ENCODE measurements at regions not wholly inside any gene's neighbourhood (a gene's known extent, or its start where the extent isn't known, plus 50 kb on each side); places are given as distances from the start of the nearest gene placed in this dataset.

- Histone ChIP-seq H3K79me2 (no peaks in the 10 kb centered on the region), H3K27me3 (no peaks in the 10 kb centered on the region), H3K36me3 (replicated peaks; ENCODE audit: insufficient read depth, low read depth) (no peaks in the 10 kb centered on the region), H3K4me3 (no peak overlapping the region), H3K4me1 (ENCODE audit: insufficient read depth) (no peaks in the 10 kb centered on the region), H3K9me3 (ENCODE audit: low read depth) (no peaks in the 10 kb centered on the region), H4K20me1 (ENCODE audit: insufficient read depth, poor library complexity, severe bottlenecking) (no peaks in the 10 kb centered on the region), H3K9me2 (replicated peaks; ENCODE audit: insufficient read depth) (no peaks in the 10 kb centered on the region), H2AFZ (no peak overlapping the region), H3K27ac (no peak overlapping the region), H3K4me2 (no peak overlapping the region)
- DNase-seq (ENCODE audit: low spot score) = no peak
- WGBS (ENCODE audit: low lambda C conversion rate, missing lambda C conversion rate) = 80% methylated on average over 10 of the region's 10 CpGs
- TF ChIP-seq EZH2phosphoT487 (IDR thresholded peaks at IDR 0.05; ENCODE audit: low read depth, severe bottlenecking, unreplicated experiment) = no peak
- no peak for TF ChIP-seq CTCF (IDR thresholded peaks at IDR 0.05; ENCODE audit: poor library complexity)
- no peak for TF ChIP-seq EZH2 (IDR thresholded peaks at IDR 0.05; ENCODE audit: borderline replicate concordance)
Observed at GRCh38 chr9:12162181-12162815, 530.9 kb upstream of the TYRP1 start.

GRCh38 chr9:12163723-12164458 is 529.3 kb upstream of the TYRP1 start:
- TF ChIP-seq EZH2 (IDR thresholded peaks at IDR 0.05; ENCODE audit: borderline replicate concordance) (no peak), EZH2phosphoT487 (IDR thresholded peaks at IDR 0.05; ENCODE audit: low read depth, severe bottlenecking, unreplicated experiment) (no peak), CTCF (IDR thresholded peaks at IDR 0.05; ENCODE audit: poor library complexity) (no peak)
- Histone ChIP-seq H3K27ac (no peak overlapping the region), H3K4me3 (no peak overlapping the region), H4K20me1 (ENCODE audit: insufficient read depth, poor library complexity, severe bottlenecking) (no peaks in the 10 kb centered on the region), H3K27me3 (no peaks in the 10 kb centered on the region), H2AFZ (no peak overlapping the region), H3K9me3 (ENCODE audit: low read depth) (no peaks in the 10 kb centered on the region), H3K79me2 (no peaks in the 10 kb centered on the region), H3K36me3 (replicated peaks; ENCODE audit: insufficient read depth, low read depth) (no peaks in the 10 kb centered on the region), H3K9me2 (replicated peaks; ENCODE audit: insufficient read depth) (no peaks in the 10 kb centered on the region), H3K4me2 (no peak overlapping the region), H3K4me1 (ENCODE audit: insufficient read depth) (no peaks in the 10 kb centered on the region)
- 87% methylated on average over 3 of the region's 3 CpGs for WGBS (ENCODE audit: low lambda C conversion rate, missing lambda C conversion rate)
- DNase-seq (ENCODE audit: low spot score) = no peak

DNA sequence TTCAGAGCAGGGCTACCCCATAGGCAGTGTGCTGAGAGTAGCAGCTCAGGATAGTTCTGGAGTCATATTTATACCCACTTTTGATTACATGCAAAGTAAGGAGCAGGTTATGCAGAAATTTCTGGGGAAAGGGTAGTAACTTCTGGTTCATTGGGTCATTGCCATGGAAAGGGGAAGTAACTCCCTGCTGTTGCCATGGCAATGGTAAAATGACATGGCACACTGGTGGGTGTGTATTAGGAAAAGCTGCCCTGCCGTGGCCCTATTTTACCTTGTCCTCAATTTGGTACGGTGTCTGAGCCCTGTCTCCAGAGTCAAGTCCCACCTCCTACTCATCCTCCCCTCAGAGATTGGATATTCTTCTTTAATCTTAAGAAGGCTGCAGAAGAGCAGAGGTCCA is 526.7 kb upstream of the TYRP1 start:
- 90% methylated on average over 2 of the region's 2 CpGs for WGBS (ENCODE audit: low lambda C conversion rate, missing lambda C conversion rate)
- Histone ChIP-seq H3K4me3 (no peak overlapping the region), H3K36me3 (replicated peaks; ENCODE audit: insufficient read depth, low read depth) (no peaks in the 10 kb centered on the region), H3K27me3 (no peaks in the 10 kb centered on the region), H3K27ac (no peak overlapping the region), H4K20me1 (ENCODE audit: insufficient read depth, poor library complexity, severe bottlenecking) (no peaks in the 10 kb centered on the region), H3K9me2 (replicated peaks; ENCODE audit: insufficient read depth) (no peaks in the 10 kb centered on the region), H3K4me1 (ENCODE audit: insufficient read depth) (no peaks in the 10 kb centered on the region), H3K9me3 (ENCODE audit: low read depth) (no peaks in the 10 kb centered on the region), H3K4me2 (no peak overlapping the region), H2AFZ (no peak overlapping the region), H3K79me2 (no peaks in the 10 kb centered on the region)
- TF ChIP-seq EZH2 (IDR thresholded peaks at IDR 0.05; ENCODE audit: borderline replicate concordance) (no peak), CTCF (IDR thresholded peaks at IDR 0.05; ENCODE audit: poor library complexity) (no peak), EZH2phosphoT487 (IDR thresholded peaks at IDR 0.05; ENCODE audit: low read depth, severe bottlenecking, unreplicated experiment) (no peak)
- DNase-seq (ENCODE audit: low spot score) = no peak

Measured in hepatocyte (in vitro differentiated cells).